IMR-90 (cell line): ENCODE measurements at regions not wholly inside any gene's neighbourhood (a gene's known extent, or its start where the extent isn't known, plus 50 kb on each side); places are given as distances from the start of the nearest gene placed in this dataset.

Source experiments
- ATAC-seq: fragments of 200-7000 bp; cut with Tn5 transposase; 2 replicates; pipeline ENCODE4 v1.9.1; 2020; ENCODE audit warnings: low read depth, mild to moderate bottlenecking, moderate library complexity
- BruUV-seq: library from RNA; stranded (reverse); fragments of 400-500 nt; replicated peaks from 2 replicates; lab custom pipeline; 2021; lab: Mats Ljungman, UMichigan
- CTCF ChIA-PET: fragments of 300-600 bp; formaldehyde crosslinking; extraction: SDS; loops from one replicate; lab custom pipeline; 2021; ENCODE audit warnings: antibody characterized with exemption; lab: Yijun Ruan, JAX
- POLR2A ChIA-PET: fragments of 300-600 bp; sonication (Branson Sonifier 250); formaldehyde crosslinking; loops from one replicate; lab custom pipeline; 2022; ENCODE audit warnings: antibody characterized with exemption; ENCODE audit not compliant: unreplicated experiment; lab: Charles Lee
- DNase-seq: peaks from one replicate; pipeline ENCODE4 v3.0.0; 2013
- H2AFZ ChIP-seq: replicated peaks from 2 replicates; pipeline ENCODE3; 2013; ENCODE audit warnings: low read length, mild to moderate bottlenecking; ENCODE audit not compliant: poor library complexity
- H2AK5ac ChIP-seq: 2 replicates; pipeline ENCODE4 v1.6.1; 2013; ENCODE audit warnings: low read depth, low read length, inconsistent platforms
- H2AK9ac ChIP-seq: replicated peaks from 2 replicates; pipeline ENCODE3; 2013; ENCODE audit warnings: mild to moderate bottlenecking, low read depth, low read length, moderate library complexity; ENCODE audit not compliant: poor library complexity
- H2BK120ac ChIP-seq: 2 replicates; pipeline ENCODE4 v1.6.1; 2013; ENCODE audit warnings: low read depth, low read length, inconsistent platforms
- H2BK15ac ChIP-seq: 3 replicates; pipeline ENCODE4 v1.6.1; 2013; ENCODE audit warnings: low read depth, low read length, inconsistent platforms
- H2BK20ac ChIP-seq: 2 replicates; pipeline ENCODE4 v1.6.1; 2013; ENCODE audit warnings: low read depth, mild to moderate bottlenecking, inconsistent platforms, low read length, moderate library complexity
- H2BK5ac ChIP-seq: 2 replicates; pipeline ENCODE4 v1.6.1; 2013; ENCODE audit warnings: mild to moderate bottlenecking, low read depth, low read length, inconsistent platforms; ENCODE audit not compliant: poor library complexity, severe bottlenecking
- H3K14ac ChIP-seq: replicated peaks from 2 replicates; pipeline ENCODE4 v1.6.1; 2013; ENCODE audit warnings: low read depth, low read length, inconsistent platforms
- H3K18ac ChIP-seq: 2 replicates; pipeline ENCODE4 v1.6.1; 2013; ENCODE audit warnings: low read depth, low read length, control low read depth
- H3K23ac ChIP-seq: 2 replicates; pipeline ENCODE4 v1.6.1; 2013; ENCODE audit warnings: low read depth, low read length, inconsistent platforms
- H3K27ac ChIP-seq: 2 replicates; pipeline ENCODE4 v1.5.1; 2013; ENCODE audit warnings: mild to moderate bottlenecking, control low read depth, low read length; ENCODE audit not compliant: insufficient read depth
- H3K27me3 ChIP-seq: 2 replicates; pipeline ENCODE4 v1.6.1; 2013; ENCODE audit warnings: low read length; ENCODE audit not compliant: control insufficient read depth, insufficient read depth
- H3K36me3 ChIP-seq: 2 replicates; pipeline ENCODE4 v1.6.1; 2013; ENCODE audit warnings: low read length, mixed read lengths; ENCODE audit not compliant: control insufficient read depth, insufficient read depth
- H3K4ac ChIP-seq: 2 replicates; pipeline ENCODE4 v1.6.1; 2013; ENCODE audit warnings: low read depth, low read length, inconsistent platforms
- H3K4me1 ChIP-seq: 2 replicates; pipeline ENCODE4 v1.6.1; 2013; ENCODE audit warnings: low read length, mixed read lengths; ENCODE audit not compliant: control insufficient read depth, insufficient read depth
- H3K4me2 ChIP-seq: 2 replicates; pipeline ENCODE4 v1.6.1; 2013; ENCODE audit warnings: low read depth, mild to moderate bottlenecking, control low read depth, low read length, moderate library complexity
- H3K4me3 ChIP-seq: 2 replicates; pipeline ENCODE4 v1.5.1; 2013; ENCODE audit warnings: low read depth, mild to moderate bottlenecking, control low read depth, low read length, moderate library complexity; ENCODE audit not compliant: insufficient read depth
- H3K56ac ChIP-seq: 2 replicates; pipeline ENCODE4 v1.6.1; 2013; ENCODE audit warnings: low read length, inconsistent platforms; ENCODE audit not compliant: insufficient read depth; ENCODE audit errors: extremely low read depth
- H3K79me1 ChIP-seq, 2 experiments: 2 replicates each; pipeline ENCODE4 v1.6.1; 2013; ENCODE audit warnings: low read length in 2 of 2, inconsistent platforms in 1 of 2, low read depth in 1 of 2
- H3K9ac ChIP-seq: 2 replicates; pipeline ENCODE4 v1.6.1; 2013; ENCODE audit warnings: low read depth, low read length, control low read depth
- H3K9me1 ChIP-seq: 2 replicates; pipeline ENCODE4 v1.6.1; 2013; ENCODE audit warnings: low read length, inconsistent platforms; ENCODE audit not compliant: insufficient read depth
- H3K9me3 ChIP-seq: 2 replicates; pipeline ENCODE4 v1.6.1; 2013; ENCODE audit warnings: low read length; ENCODE audit not compliant: control insufficient read depth, insufficient read depth
- H4K20me1 ChIP-seq: 2 replicates; pipeline ENCODE4 v1.6.1; 2013; ENCODE audit warnings: low read length, inconsistent platforms; ENCODE audit not compliant: insufficient read depth
- H4K5ac ChIP-seq: 2 replicates; pipeline ENCODE4 v1.6.1; 2013; ENCODE audit warnings: mild to moderate bottlenecking, low read depth, low read length, control low read depth
- H4K8ac ChIP-seq, 2 experiments: 2 replicates each; pipeline ENCODE4 v1.6.1; 2013; ENCODE audit warnings: low read depth in 2 of 2, low read length in 2 of 2, control low read depth in 1 of 2, inconsistent platforms in 1 of 2
- H4K91ac ChIP-seq: 2 replicates; pipeline ENCODE4 v1.6.1; 2013; ENCODE audit warnings: low read depth, low read length, inconsistent platforms; ENCODE audit not compliant: insufficient read depth
- CEBPB ChIP-seq: IDR thresholded peaks from 2 replicates; pipeline ENCODE4 v1.6.1; 2012; ENCODE audit warnings: low read depth, low read length, improper control_type of control experiment
- MAFK ChIP-seq: IDR thresholded peaks from 2 replicates; pipeline ENCODE4 v1.6.1; 2012; ENCODE audit warnings: low read depth, low read length, improper control_type of control experiment
- MAZ ChIP-seq: IDR thresholded peaks from 2 replicates; pipeline ENCODE4 v1.6.1; 2012; ENCODE audit warnings: low read depth, mild to moderate bottlenecking, low read length, improper control_type of control experiment, moderate library complexity, borderline replicate concordance
- NFE2L2 ChIP-seq: fragments of 150-350 bp; IDR thresholded peaks from 2 replicates; pipeline ENCODE4 v1.6.1; 2016; ENCODE audit warnings: low read depth, mild to moderate bottlenecking, low read length
- RAD21 ChIP-seq: IDR thresholded peaks from 2 replicates; pipeline ENCODE4 v1.6.1; 2012; ENCODE audit warnings: low read length, improper control_type of control experiment
- RCOR1 ChIP-seq: IDR thresholded peaks from 2 replicates; pipeline ENCODE4 v1.6.1; 2012; ENCODE audit warnings: mild to moderate bottlenecking, low read length, improper control_type of control experiment; ENCODE audit not compliant: insufficient replicate concordance
- RFX5 ChIP-seq: IDR thresholded peaks from 2 replicates; pipeline ENCODE4 v1.8.0; 2012; ENCODE audit warnings: low read depth, mild to moderate bottlenecking, low read length, moderate library complexity
- SMC3 ChIP-seq: fragments of 150-350 bp; IDR thresholded peaks from 2 replicates; pipeline ENCODE4 v1.6.1; 2016; ENCODE audit warnings: low read depth, mild to moderate bottlenecking, antibody characterized with exemption, low read length, moderate library complexity
- dilution Hi-C: fragments of 300-500 bp; cut with HindIII; formaldehyde crosslinking; loops from one replicate; pipeline ENCODE4 v1.14.3; 2018; ENCODE audit warnings: low sequenced_read_pairs; ENCODE audit not compliant: unreplicated experiment
- in situ Hi-C: fragments of 300-500 bp; cut with MboI; formaldehyde crosslinking; loops from 3 replicates; pipeline ENCODE4 v1.14.3; 2019; ENCODE audit warnings: low sequenced_read_pairs, inconsistent platforms, mixed read lengths
- intact Hi-C: fragments of 100-400 bp; cut with micrococcal nuclease; formaldehyde crosslinking; loops from 2 replicates; pipeline ENCODE4 v1.10.0; 2022
- TF ChIP-seq, protein P1 (sequence below): conservative IDR thresholded peaks from 2 replicates; pipeline ENCODE4 v1.5.1; 2012; ENCODE audit warnings: mild to moderate bottlenecking, low read depth, low read length, improper control_type of control experiment
- TF ChIP-seq, protein P2 (sequence below): fragments of 150-350 bp; IDR thresholded peaks from 2 replicates; pipeline ENCODE4 v1.6.1; 2017; ENCODE audit warnings: mild to moderate bottlenecking, antibody characterized with exemption, low read length, low read depth

DNA sequence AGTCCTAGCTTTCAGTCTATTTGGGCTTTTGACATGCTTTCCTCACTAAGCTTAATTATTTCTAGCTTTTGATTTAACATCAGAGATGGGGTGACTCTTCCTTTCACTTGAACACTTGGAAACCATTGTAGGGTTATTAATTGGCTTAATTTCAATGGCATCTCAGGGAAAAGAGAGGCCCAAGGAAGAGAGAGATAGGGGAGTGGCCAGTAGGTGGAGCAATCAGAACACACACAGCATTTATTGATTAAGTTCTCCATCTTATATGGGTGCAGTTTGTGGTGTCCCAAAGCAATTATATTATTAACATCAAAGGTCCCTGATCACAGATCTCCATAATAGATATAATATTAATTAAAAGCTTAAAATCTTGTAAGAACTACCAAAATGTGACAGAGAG lies 1466.1 kb upstream of the SEL1L start:
- ATAC-seq (no peak), DNase-seq (peak; percentile 22)
- H3K4me1 ChIP-seq = no peaks in the 10 kb centered on the region
- no peak overlapping the region for H2AK9ac ChIP-seq
- TF ChIP-seq NFE2L2 = no peak
- TF ChIP-seq SMC3 = peak; percentile 38
- peak; percentile 48 for TF ChIP-seq RAD21
- TF ChIP-seq MAZ = no peak
- TF ChIP-seq, protein P1, sequence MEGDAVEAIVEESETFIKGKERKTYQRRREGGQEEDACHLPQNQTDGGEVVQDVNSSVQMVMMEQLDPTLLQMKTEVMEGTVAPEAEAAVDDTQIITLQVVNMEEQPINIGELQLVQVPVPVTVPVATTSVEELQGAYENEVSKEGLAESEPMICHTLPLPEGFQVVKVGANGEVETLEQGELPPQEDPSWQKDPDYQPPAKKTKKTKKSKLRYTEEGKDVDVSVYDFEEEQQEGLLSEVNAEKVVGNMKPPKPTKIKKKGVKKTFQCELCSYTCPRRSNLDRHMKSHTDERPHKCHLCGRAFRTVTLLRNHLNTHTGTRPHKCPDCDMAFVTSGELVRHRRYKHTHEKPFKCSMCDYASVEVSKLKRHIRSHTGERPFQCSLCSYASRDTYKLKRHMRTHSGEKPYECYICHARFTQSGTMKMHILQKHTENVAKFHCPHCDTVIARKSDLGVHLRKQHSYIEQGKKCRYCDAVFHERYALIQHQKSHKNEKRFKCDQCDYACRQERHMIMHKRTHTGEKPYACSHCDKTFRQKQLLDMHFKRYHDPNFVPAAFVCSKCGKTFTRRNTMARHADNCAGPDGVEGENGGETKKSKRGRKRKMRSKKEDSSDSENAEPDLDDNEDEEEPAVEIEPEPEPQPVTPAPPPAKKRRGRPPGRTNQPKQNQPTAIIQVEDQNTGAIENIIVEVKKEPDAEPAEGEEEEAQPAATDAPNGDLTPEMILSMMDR = peak; percentile 52
- no peak for TF ChIP-seq RCOR1
- TF ChIP-seq, protein P2, sequence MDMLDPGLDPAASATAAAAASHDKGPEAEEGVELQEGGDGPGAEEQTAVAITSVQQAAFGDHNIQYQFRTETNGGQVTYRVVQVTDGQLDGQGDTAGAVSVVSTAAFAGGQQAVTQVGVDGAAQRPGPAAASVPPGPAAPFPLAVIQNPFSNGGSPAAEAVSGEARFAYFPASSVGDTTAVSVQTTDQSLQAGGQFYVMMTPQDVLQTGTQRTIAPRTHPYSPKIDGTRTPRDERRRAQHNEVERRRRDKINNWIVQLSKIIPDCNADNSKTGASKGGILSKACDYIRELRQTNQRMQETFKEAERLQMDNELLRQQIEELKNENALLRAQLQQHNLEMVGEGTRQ = no peak
- TF ChIP-seq CEBPB = no peak
- TF ChIP-seq RFX5 = no peak
- TF ChIP-seq MAFK = no peak
- H2AK5ac ChIP-seq = no peak overlapping the region
- H3K4me3 ChIP-seq = no peak overlapping the region
- no peaks in the 10 kb centered on the region for H3K36me3 ChIP-seq
- no peak overlapping the region for H4K8ac ChIP-seq
- H2BK20ac ChIP-seq = no peak overlapping the region
- no peak overlapping the region for H3K4me2 ChIP-seq
- H4K20me1 ChIP-seq = no peaks in the 10 kb centered on the region
- no peak overlapping the region for H3K14ac ChIP-seq
- no peak overlapping the region for H3K9ac ChIP-seq
- no peaks in the 10 kb centered on the region for H3K9me3 ChIP-seq
- no peak overlapping the region for H4K91ac ChIP-seq
- in situ Hi-C loops (no loop called here), intact Hi-C loops (loop anchor here (5.0 kb wide), 1 partner anchor 462 kb away; no protein-coding TSS in a partner anchor), dilution Hi-C loops (no loop called here)
- ChIA-PET POLR2A (no interaction called here), CTCF (no interaction called here)
- no peak overlapping the region for H4K5ac ChIP-seq
- no peak overlapping the region for H3K18ac ChIP-seq
- H3K56ac ChIP-seq = no peak overlapping the region
- H2BK5ac ChIP-seq = no peak overlapping the region
- H3K27ac ChIP-seq = no peak overlapping the region
- no peaks in the 10 kb centered on the region for H3K9me1 ChIP-seq
- no peak overlapping the region for H2BK15ac ChIP-seq
- H3K79me1 ChIP-seq = no peaks in the 10 kb centered on the region
- no TSS peak for BruUV-seq
- H3K4ac ChIP-seq = no peak overlapping the region
- H2BK120ac ChIP-seq = no peak overlapping the region
- no peak overlapping the region for H3K23ac ChIP-seq
- no peaks in the 10 kb centered on the region for H3K27me3 ChIP-seq
- no peak overlapping the region for H2AFZ ChIP-seq
